Fibroblast of lung (primary cell): ENCODE measurements at regions not wholly inside any gene's neighbourhood (a gene's known extent, or its start where the extent isn't known, plus 50 kb on each side); places are given as distances from the start of the nearest gene placed in this dataset.

Experiments
- EZH2 ChIP-seq: IDR thresholded peaks from 2 replicates; pipeline ENCODE4 v1.5.1; 2012; ENCODE audit warnings: low read length, control low read depth, mild to moderate bottlenecking; ENCODE audit errors: missing control alignments
- TF ChIP-seq, protein P1 (sequence below), 2 donors: IDR thresholded peaks in 1 of 2; conservative IDR thresholded peaks in 1 of 2; 1 replicate in 1 of 2; 2 replicates in 1 of 2; pipeline ENCODE4 v1.5.1; 2011 to 2012; ENCODE audit warnings: low read length in 2 of 2, control low read depth in 1 of 2, inconsistent platforms in 1 of 2, low read depth in 1 of 2, mild to moderate bottlenecking in 1 of 2

DNA sequence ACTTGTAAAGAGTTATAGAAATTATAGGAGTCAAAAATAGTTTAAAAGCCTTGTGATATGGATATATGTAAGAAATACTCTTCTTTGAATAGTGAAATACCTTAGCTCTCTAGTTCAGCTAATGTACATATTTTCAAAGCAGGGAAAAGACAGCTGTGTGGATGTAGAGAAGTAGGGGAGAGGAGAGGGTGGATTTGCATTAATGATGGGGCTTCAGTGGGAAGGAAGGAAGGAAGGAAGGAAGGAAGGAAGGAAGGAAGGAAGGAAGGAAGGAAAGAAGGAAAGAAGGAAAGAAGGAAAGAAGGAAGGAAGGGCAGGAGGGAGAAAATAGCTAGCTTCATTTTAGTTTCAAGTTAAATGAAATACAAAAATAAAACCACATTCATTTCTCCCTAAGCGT, 62.4 kb upstream of the RGS1 start:
- no peak for TF ChIP-seq EZH2
- TF ChIP-seq, protein P1, sequence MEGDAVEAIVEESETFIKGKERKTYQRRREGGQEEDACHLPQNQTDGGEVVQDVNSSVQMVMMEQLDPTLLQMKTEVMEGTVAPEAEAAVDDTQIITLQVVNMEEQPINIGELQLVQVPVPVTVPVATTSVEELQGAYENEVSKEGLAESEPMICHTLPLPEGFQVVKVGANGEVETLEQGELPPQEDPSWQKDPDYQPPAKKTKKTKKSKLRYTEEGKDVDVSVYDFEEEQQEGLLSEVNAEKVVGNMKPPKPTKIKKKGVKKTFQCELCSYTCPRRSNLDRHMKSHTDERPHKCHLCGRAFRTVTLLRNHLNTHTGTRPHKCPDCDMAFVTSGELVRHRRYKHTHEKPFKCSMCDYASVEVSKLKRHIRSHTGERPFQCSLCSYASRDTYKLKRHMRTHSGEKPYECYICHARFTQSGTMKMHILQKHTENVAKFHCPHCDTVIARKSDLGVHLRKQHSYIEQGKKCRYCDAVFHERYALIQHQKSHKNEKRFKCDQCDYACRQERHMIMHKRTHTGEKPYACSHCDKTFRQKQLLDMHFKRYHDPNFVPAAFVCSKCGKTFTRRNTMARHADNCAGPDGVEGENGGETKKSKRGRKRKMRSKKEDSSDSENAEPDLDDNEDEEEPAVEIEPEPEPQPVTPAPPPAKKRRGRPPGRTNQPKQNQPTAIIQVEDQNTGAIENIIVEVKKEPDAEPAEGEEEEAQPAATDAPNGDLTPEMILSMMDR (conservative IDR thresholded peaks at IDR 0.05 in 1 of 2, IDR thresholded peaks at IDR 0.05 in 1 of 2; ENCODE audit: low read depth in 1 of 2, low read length in 2 of 2) = no peak
